Pulmonary artery endothelial cell (primary cell): ENCODE measurements at regions not wholly inside any gene's neighbourhood (a gene's known extent, or its start where the extent isn't known, plus 50 kb on each side); places are given as distances from the start of the nearest gene placed in this dataset.

ENCODE experiments used
- DNase-seq: peaks from one replicate; pipeline ENCODE4 v3.0.0-alpha.2; 2011; ENCODE audit warnings: low read depth, low spot score

GRCh38 chr5:156245895-156246294 lies 81.1 kb upstream of the SGCD start:
- DNase-seq = no peak

- DNase-seq = no peak
Measured at GRCh38 chr5:156251076-156251475, 75.9 kb upstream of the SGCD start.

- DNase-seq = no peak
Measured at GRCh38 chr5:156253130-156253529, 73.8 kb upstream of the SGCD start.

- DNase-seq = no peak
Measured at GRCh38 chr5:156254196-156254595, 72.8 kb upstream of the SGCD start.

GRCh38 chr5:156256642-156257041 lies 70.3 kb upstream of the SGCD start:
- no peak for DNase-seq

GRCh38 chr5:156258934-156259333 lies 68.0 kb upstream of the SGCD start:
- no peak for DNase-seq

- no peak for DNase-seq
Measured at GRCh38 chr5:156259618-156260017, 67.3 kb upstream of the SGCD start.

GRCh38 chr5:156261275-156261939 lies 65.6 kb upstream of the SGCD start:
- DNase-seq = no peak

- no peak for DNase-seq
Measured at GRCh38 chr5:156271569-156271968, 55.4 kb upstream of the SGCD start.

- no peak for DNase-seq
Measured at GRCh38 chr5:156272139-156272538, 54.8 kb upstream of the SGCD start.

GRCh38 chr5:156273325-156273724 lies 53.6 kb upstream of the SGCD start:
- DNase-seq = no peak

GRCh38 chr5:156274453-156274852 lies 52.5 kb upstream of the SGCD start:
- no peak for DNase-seq
